Keratinocyte (primary cell): ENCODE measurements at regions not wholly inside any gene's neighbourhood (a gene's known extent, or its start where the extent isn't known, plus 50 kb on each side); places are given as distances from the start of the nearest gene placed in this dataset.

Experiments
- DNase-seq: peaks from one replicate; pipeline ENCODE4 v3.0.0-alpha.2; 2011; ENCODE audit warnings: low read depth, missing footprints, low spot score
- FAIRE-seq: peaks from 2 replicates; lab custom pipeline; 2011; peaks lifted over from hg19 to GRCh38; lab: Jason Lieb, UNC
- H2AFZ ChIP-seq: 2 replicates; pipeline ENCODE4 v1.6.0; 2012; ENCODE audit warnings: low read length, control low read depth, inconsistent platforms; ENCODE audit not compliant: control insufficient read depth
- H3K27ac ChIP-seq: 2 replicates; pipeline ENCODE4 v1.5.1; 2011; ENCODE audit warnings: low read length; ENCODE audit not compliant: control insufficient read depth, insufficient read depth
- H3K27me3 ChIP-seq: 3 replicates; pipeline ENCODE4 v1.6.0; 2011; ENCODE audit warnings: low read length; ENCODE audit not compliant: control insufficient read depth, insufficient read depth; ENCODE audit errors: extremely low read depth
- H3K36me3 ChIP-seq, 2 experiments: 2 replicates in 1 of 2; 3 replicates in 1 of 2; pipeline ENCODE4 v1.5.1; 2011; ENCODE audit warnings: low read length in 2 of 2, mild to moderate bottlenecking in 1 of 2; ENCODE audit not compliant: control insufficient read depth in 2 of 2, insufficient read depth in 2 of 2; ENCODE audit errors: extremely low read depth in 1 of 2
- H3K4me1 ChIP-seq: 3 replicates; pipeline ENCODE4 v1.5.1; 2011; ENCODE audit warnings: low read length; ENCODE audit not compliant: control insufficient read depth, insufficient read depth; ENCODE audit errors: extremely low read depth
- H3K4me2 ChIP-seq: 3 replicates; pipeline ENCODE4 v1.6.0; 2011; ENCODE audit warnings: low read depth, low read length; ENCODE audit not compliant: control insufficient read depth, insufficient read depth; ENCODE audit errors: extremely low read depth
- H3K4me3 ChIP-seq, 3 experiments: fragments of 200-600 bp in 1 of 3; sonication (generic) in 1 of 3; 2 replicates in 2 of 3; 3 replicates in 1 of 3; pipeline ENCODE4 v1.5.1; 2011 to 2016; ENCODE audit warnings: low read length in 3 of 3, mild to moderate bottlenecking in 3 of 3, control low read depth in 2 of 3, inconsistent platforms in 1 of 3, low read depth in 1 of 3, mixed read lengths in 1 of 3, mixed run types in 1 of 3, moderate library complexity in 1 of 3; ENCODE audit not compliant: control insufficient read depth in 2 of 3, insufficient read depth in 2 of 3; ENCODE audit errors: extremely low read depth in 1 of 3
- H3K79me2 ChIP-seq: 2 replicates; pipeline ENCODE4 v1.6.0; 2012; ENCODE audit warnings: low read length; ENCODE audit not compliant: control insufficient read depth, insufficient read depth
- H3K9ac ChIP-seq: 3 replicates; pipeline ENCODE4 v1.6.0; 2011; ENCODE audit warnings: low read length; ENCODE audit not compliant: control insufficient read depth, insufficient read depth; ENCODE audit errors: extremely low read depth
- H3K9me1 ChIP-seq: 3 replicates; pipeline ENCODE4 v1.6.0; 2011; ENCODE audit warnings: low read length; ENCODE audit not compliant: control insufficient read depth, insufficient read depth; ENCODE audit errors: extremely low read depth
- H3K9me3 ChIP-seq: 2 replicates; pipeline ENCODE4 v1.5.1; 2012; ENCODE audit warnings: low read depth, low read length; ENCODE audit not compliant: control insufficient read depth
- H4K20me1 ChIP-seq: 3 replicates; pipeline ENCODE4 v1.6.0; 2011; ENCODE audit warnings: low read length; ENCODE audit not compliant: control insufficient read depth, insufficient read depth; ENCODE audit errors: extremely low read depth
- CTCF ChIP-seq, 3 experiments: IDR thresholded peaks in 1 of 3; conservative IDR thresholded peaks in 1 of 3; optimal IDR thresholded peaks in 1 of 3; 2 replicates in 2 of 3; 3 replicates in 1 of 3; pipeline versions ENCODE3 to v1.5.1; 2011; ENCODE audit warnings: low read length in 3 of 3, mild to moderate bottlenecking in 3 of 3, moderate library complexity in 2 of 3, control low read depth in 1 of 3, inconsistent platforms in 1 of 3; ENCODE audit not compliant: insufficient read depth in 2 of 3; ENCODE audit errors: extremely low read depth in 1 of 3
- EZH2 ChIP-seq: IDR thresholded peaks from one replicate; pipeline ENCODE4 v1.6.1; 2012; ENCODE audit warnings: inconsistent platforms, mild to moderate bottlenecking, low read length, moderate library complexity
- dilution Hi-C: fragments of 300-500 bp; cut with MboI; formaldehyde crosslinking; loops from one replicate; pipeline ENCODE4 v1.7.0; 2020; ENCODE audit warnings: low sequenced_read_pairs; ENCODE audit not compliant: extremely low pct_ligation_motif_present

- Histone ChIP-seq H3K27ac (no peak overlapping the region), H3K4me3 (no peak overlapping the region), H3K4me2 (no peak overlapping the region), H3K9me3 (no peaks in the 10 kb centered on the region), H3K79me2 (no peaks in the 10 kb centered on the region), H3K4me1 (no peaks in the 10 kb centered on the region), H3K27me3 (no peaks in the 10 kb centered on the region), H2AFZ (no peak overlapping the region), H3K9me1 (no peaks in the 10 kb centered on the region), H4K20me1 (no peaks in the 10 kb centered on the region), H3K9ac (no peak overlapping the region), H3K36me3 (no peaks in the 10 kb centered on the region)
- dilution Hi-C loops = no loop called here
- TF ChIP-seq EZH2 (no peak), CTCF (optimal IDR thresholded peaks at IDR 0.05 in 1 of 3, IDR thresholded peaks at IDR 0.05 in 1 of 3, conservative IDR thresholded peaks at IDR 0.05 in 1 of 3; ENCODE audit: extremely low read depth in 1 of 3, insufficient read depth in 2 of 3, low read length in 3 of 3) (no peak)
- DNase-seq (no peak), FAIRE-seq (no peak)
Measured at GRCh38 chr2:125681976-125682805, 973.8 kb upstream of the GYPC start.

DNA sequence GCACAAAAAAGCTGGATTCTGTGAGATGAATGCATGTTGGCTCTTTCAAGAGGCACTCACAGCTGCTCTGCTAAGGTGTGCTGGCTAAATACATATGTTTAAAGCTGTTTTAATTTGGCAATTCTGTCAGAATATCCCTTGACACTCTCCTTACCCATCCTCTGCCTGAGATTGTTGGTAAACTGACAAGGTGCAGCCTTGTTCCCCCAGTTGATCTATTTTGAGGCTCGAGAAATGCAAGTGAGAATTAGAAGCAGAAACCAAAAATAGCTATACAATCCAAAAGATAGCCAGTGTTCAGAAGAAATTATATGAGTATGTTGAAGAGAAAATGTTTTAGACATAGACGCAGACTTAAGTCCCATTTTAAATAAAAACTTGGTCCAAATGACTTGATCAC, 971.7 kb upstream of the GYPC start:
- no peak overlapping the region for H3K9ac ChIP-seq
- H3K27me3 ChIP-seq = no peaks in the 10 kb centered on the region
- no peak overlapping the region for H3K27ac ChIP-seq
- H3K9me3 ChIP-seq = no peaks in the 10 kb centered on the region
- no peak overlapping the region for H2AFZ ChIP-seq
- dilution Hi-C loops = no loop called here
- H3K4me2 ChIP-seq = no peak overlapping the region
- TF ChIP-seq CTCF (optimal IDR thresholded peaks at IDR 0.05 in 1 of 3, IDR thresholded peaks at IDR 0.05 in 1 of 3, conservative IDR thresholded peaks at IDR 0.05 in 1 of 3; ENCODE audit: extremely low read depth in 1 of 3, insufficient read depth in 2 of 3, low read length in 3 of 3) = no peak
- TF ChIP-seq EZH2 = no peak
- no peak for FAIRE-seq
- no peak for DNase-seq
- no peaks in the 10 kb centered on the region for H3K4me1 ChIP-seq
- H4K20me1 ChIP-seq = no peaks in the 10 kb centered on the region
- H3K4me3 ChIP-seq = no peak overlapping the region
- no peaks in the 10 kb centered on the region for H3K36me3 ChIP-seq
- no peaks in the 10 kb centered on the region for H3K9me1 ChIP-seq
- H3K79me2 ChIP-seq = no peaks in the 10 kb centered on the region
